Pancreas (tissue), 10 donors: ENCODE measurements at regions not wholly inside any gene's neighbourhood (a gene's known extent, or its start where the extent isn't known, plus 50 kb on each side); places are given as distances from the start of the nearest gene placed in this dataset.

Source experiments
- ATAC-seq, 4 donors: fragments of 200-7000 bp; cut with Tn5 transposase; one replicate each; pipeline versions ENCODE4 v1.8.0 to v1.9.1; 2020; ENCODE audit warnings: mild to moderate bottlenecking in 4 of 4, moderate library complexity in 4 of 4
- DNase-seq, 6 donors: peaks; one replicate each; pipeline ENCODE4 v3.0.0-alpha.2; 2020
- FAIRE-seq: peaks from 2 replicates; lab custom pipeline; 2012; peaks lifted over from hg19 to GRCh38; lab: Jason Lieb, UNC
- H3K27ac ChIP-seq, 4 donors: fragments of 200-600 bp; sonication (generic); 1 replicate in 3 of 4; 2 replicates in 1 of 4; pipeline versions ENCODE4 v1.5.0 to v1.8.0; 2020
- H3K27me3 ChIP-seq, 4 donors: fragments of 200-600 bp; one replicate each; pipeline ENCODE4 v1.8.0; 2021
- H3K36me3 ChIP-seq, 3 donors: fragments of 200-600 bp; sonication (generic) in 1 of 3; one replicate each; pipeline versions ENCODE4 v1.5.0 to v1.8.0; 2020 to 2021
- H3K4me1 ChIP-seq, 3 donors: fragments of 200-600 bp; one replicate each; pipeline ENCODE4 v1.8.0; 2021
- H3K4me3 ChIP-seq, 4 donors: fragments of 200-600 bp; sonication (generic) in 2 of 4; one replicate each; pipeline versions ENCODE4 v1.5.0 to v1.8.0; 2020 to 2021
- H3K9me3 ChIP-seq, 4 donors: fragments of 200-600 bp; one replicate each; pipeline ENCODE4 v1.8.0; 2021
- WGBS, 2 donors: extraction: QIAGEN DNeasy Blood & Tissue Kit; methylation state at CpG; one replicate each; pipeline ENCODE4 v1.1.7; 2013; 5-methylcytosine and 5-hydroxymethylcytosine counted together
- intact Hi-C, 3 donors: fragments of 100-400 bp; cut with DNase I; formaldehyde crosslinking; loops; one replicate each; pipeline versions ENCODE4 v1.11.1 to v1.14.2; 2022
- TF ChIP-seq, protein P1 (sequence below), 4 donors: fragments of 200-600 bp; sonication (generic) in 3 of 4; IDR thresholded peaks; one replicate each; pipeline versions ENCODE4 v1.5.0 to v1.8.0; 2021; ENCODE audit warnings: antibody characterized with exemption in 4 of 4
- donor health status: healthy with polysubstance abuse.
- donor health status: DM: no; HTN: no; CAD: no; lungs with moderate emphysema.
- donor health status: DM: no; HTN: no; CAD: no.
- donor health status: control.
- donor health status: control.
- donor health status: Bipolar disorder and iron deficiency.
- donor health status: DM: yes; HTN: yes; CAD: no.
- donor health status: DM: no; HTN: no; CAD: no.
- donor health status: DM: no; HTN: no; CAD: no.
- donor health status: DM: yes; HTN: yes; CAD: no.

DNA sequence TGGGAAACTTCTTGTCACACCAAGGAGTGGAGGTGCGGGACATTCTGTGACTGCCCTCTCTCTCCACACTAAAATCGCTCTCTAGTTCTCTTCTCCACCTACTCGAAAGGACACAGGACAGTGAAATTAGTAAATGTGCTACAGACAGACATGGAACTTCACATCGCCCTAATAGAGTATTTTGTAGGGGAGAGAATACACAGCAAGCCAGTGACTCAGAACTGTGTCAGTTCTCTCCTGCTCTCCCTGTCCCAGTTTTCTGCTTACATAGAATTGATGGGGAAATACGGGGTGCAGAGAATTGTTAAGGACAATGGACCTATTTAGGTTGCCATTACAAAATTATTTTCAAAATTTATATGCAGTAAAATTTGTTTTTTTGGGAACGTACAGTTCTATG, 159.6 kb upstream of the GADL1 start:
- H3K4me1 ChIP-seq, result no peaks in the 10 kb centered on the region
- H3K9me3 ChIP-seq, result no peaks in the 10 kb centered on the region
- H3K27ac ChIP-seq, result no peak overlapping the region
- 64 to 72% methylated on average over 6 of the region's 6 CpGs for WGBS, 2 donors
- no peaks in the 10 kb centered on the region for H3K27me3 ChIP-seq
- H3K36me3 ChIP-seq, result no peaks in the 10 kb centered on the region
- ATAC-seq (no peak), FAIRE-seq (no peak), DNase-seq (no peak)
- TF ChIP-seq, protein P1, sequence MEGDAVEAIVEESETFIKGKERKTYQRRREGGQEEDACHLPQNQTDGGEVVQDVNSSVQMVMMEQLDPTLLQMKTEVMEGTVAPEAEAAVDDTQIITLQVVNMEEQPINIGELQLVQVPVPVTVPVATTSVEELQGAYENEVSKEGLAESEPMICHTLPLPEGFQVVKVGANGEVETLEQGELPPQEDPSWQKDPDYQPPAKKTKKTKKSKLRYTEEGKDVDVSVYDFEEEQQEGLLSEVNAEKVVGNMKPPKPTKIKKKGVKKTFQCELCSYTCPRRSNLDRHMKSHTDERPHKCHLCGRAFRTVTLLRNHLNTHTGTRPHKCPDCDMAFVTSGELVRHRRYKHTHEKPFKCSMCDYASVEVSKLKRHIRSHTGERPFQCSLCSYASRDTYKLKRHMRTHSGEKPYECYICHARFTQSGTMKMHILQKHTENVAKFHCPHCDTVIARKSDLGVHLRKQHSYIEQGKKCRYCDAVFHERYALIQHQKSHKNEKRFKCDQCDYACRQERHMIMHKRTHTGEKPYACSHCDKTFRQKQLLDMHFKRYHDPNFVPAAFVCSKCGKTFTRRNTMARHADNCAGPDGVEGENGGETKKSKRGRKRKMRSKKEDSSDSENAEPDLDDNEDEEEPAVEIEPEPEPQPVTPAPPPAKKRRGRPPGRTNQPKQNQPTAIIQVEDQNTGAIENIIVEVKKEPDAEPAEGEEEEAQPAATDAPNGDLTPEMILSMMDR (IDR thresholded peaks at IDR 0.05), result no peak
- intact Hi-C loops, result no loop called here
- H3K4me3 ChIP-seq, result no peak overlapping the region

DNA sequence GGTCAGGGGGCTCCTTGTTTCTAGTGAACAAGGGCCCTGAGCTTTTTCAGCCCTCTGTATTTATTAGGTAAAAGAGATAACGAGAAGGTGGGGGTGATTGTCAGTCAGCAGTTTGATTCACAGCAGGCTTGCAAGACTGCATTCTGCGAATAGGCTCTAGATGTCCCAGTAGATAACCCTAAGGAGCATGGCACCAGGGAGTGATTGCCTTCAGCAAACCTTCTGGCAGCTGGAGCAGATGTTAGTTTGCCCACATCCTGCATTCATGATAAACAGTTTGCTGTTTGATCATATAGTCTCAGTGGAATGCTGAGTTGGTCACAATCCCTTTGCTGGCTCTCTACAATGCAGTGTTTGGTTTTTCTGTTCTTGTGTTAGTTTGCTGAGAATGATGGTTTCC, 161.3 kb upstream of the GADL1 start:
- Histone ChIP-seq H3K4me1 (no peaks in the 10 kb centered on the region), H3K9me3 (no peaks in the 10 kb centered on the region), H3K27me3 (no peaks in the 10 kb centered on the region), H3K36me3 (no peaks in the 10 kb centered on the region), H3K4me3 (no peak overlapping the region), H3K27ac (no peak overlapping the region)
- no peak for ATAC-seq
- FAIRE-seq, result no peak
- no peak for DNase-seq
- TF ChIP-seq, protein P1 (IDR thresholded peaks at IDR 0.05), result no peak
- 66 to 84% methylated on average over 2 of the region's 2 CpGs for WGBS, 2 donors
- intact Hi-C loops, result no loop called here

DNA sequence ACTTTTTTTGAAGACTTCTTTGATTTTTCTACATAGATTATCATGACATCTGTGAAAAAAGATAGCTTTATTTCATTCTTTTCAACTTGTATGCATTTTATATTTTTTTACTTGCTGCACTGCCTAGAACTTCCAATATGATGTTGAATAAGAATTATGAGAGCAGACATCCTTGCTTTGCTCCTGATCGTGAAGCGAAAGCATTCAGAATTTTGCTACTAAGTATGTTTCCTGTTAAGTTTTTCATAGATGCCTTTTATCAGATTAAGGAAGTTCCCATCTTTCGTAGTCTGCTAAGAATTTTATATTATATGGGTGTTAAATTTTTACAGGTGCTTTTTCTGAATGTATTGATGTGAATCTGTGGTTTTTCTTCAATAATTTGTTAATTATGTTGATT, 163.4 kb upstream of the GADL1 start:
- WGBS, 2 donors, result 63 to 90% methylated on average over 3 of the region's 3 CpGs
- no peak for ATAC-seq

DNA sequence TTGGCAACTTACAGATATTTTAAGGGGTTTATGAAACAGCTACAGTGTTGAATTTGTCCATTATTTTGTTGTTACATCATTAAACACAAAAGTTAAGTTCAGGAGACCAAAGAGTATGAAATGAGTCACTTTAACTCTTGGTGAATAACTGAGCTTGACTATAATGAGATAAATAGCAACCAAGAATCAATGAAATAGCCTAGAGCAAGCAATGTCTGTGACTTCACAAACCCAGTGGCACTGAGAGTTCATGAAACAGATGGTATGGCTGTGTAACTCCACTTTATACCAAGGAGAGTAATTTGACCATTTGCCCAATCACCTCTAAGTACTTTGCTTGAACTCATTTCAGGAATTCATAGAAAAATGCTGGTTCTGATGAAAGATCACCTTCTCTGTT, 169.6 kb upstream of the GADL1 start:
- FAIRE-seq (no peak), ATAC-seq (no peak), DNase-seq (no peak)
- Histone ChIP-seq H3K9me3 (no peaks in the 10 kb centered on the region), H3K4me3 (no peak overlapping the region), H3K36me3 (no peaks in the 10 kb centered on the region), H3K4me1 (no peaks in the 10 kb centered on the region), H3K27ac (no peak overlapping the region), H3K27me3 (no peaks in the 10 kb centered on the region)
- TF ChIP-seq, protein P1 (IDR thresholded peaks at IDR 0.05), result no peak
- intact Hi-C loops, result no loop called here

More for the DNA sequence above, 163.4 kb upstream of the GADL1 start:
- intact Hi-C loops, result no loop called here
- no peaks in the 10 kb centered on the region for H3K27me3 ChIP-seq
- no peak for FAIRE-seq
- no peaks in the 10 kb centered on the region for H3K36me3 ChIP-seq
- no peaks in the 10 kb centered on the region for H3K9me3 ChIP-seq
- TF ChIP-seq, protein P1 (IDR thresholded peaks at IDR 0.05), result no peak
- H3K27ac ChIP-seq, result no peak overlapping the region
- no peak for DNase-seq
- no peaks in the 10 kb centered on the region for H3K4me1 ChIP-seq
- no peak overlapping the region for H3K4me3 ChIP-seq

DNA sequence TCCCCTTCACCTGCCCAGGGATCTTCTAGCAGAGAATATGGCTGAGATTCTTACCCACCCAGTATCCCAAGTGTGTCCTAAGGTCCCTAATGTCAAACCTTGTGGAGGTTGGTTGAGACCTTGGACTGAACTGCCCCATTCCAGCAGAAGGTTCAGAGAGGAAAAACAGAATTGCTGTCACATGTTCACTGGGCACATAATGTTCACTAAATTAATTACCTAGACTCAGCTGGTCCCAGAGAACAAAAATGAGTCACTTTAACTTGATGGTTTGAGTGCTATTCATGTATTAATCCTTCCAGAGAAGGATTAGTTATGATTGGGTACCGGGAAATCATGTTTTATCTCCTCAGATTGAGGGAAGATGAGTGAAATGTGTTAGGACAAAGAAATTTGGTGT, 171.3 kb upstream of the GADL1 start:
- FAIRE-seq, result no peak
- no peak for ATAC-seq
- no peak overlapping the region for H3K27ac ChIP-seq
- no peaks in the 10 kb centered on the region for H3K9me3 ChIP-seq
- WGBS, 2 donors, result 75 to 86% methylated on average over 1 of the region's 1 CpG
- intact Hi-C loops, result no loop called here
- no peaks in the 10 kb centered on the region for H3K36me3 ChIP-seq
- no peak overlapping the region for H3K4me3 ChIP-seq
- TF ChIP-seq, protein P1 (IDR thresholded peaks at IDR 0.05), result no peak
- H3K27me3 ChIP-seq, result no peaks in the 10 kb centered on the region
- no peaks in the 10 kb centered on the region for H3K4me1 ChIP-seq
- no peak for DNase-seq
